ENCODE measurements at regions not wholly inside any gene's neighbourhood (a gene's known extent, or its start where the extent isn't known, plus 50 kb on each side); places are given as distances from the start of the nearest gene placed in this dataset.
A peak's percentile ranks its signal among the peaks of the same experiment; 100 is the strongest.

- Histone ChIP-seq H2AFZ (ENCODE audit: low read length) (no peak overlapping the region), H3K27me3 (ENCODE audit: control insufficient read depth, insufficient read depth, low read length) (no peaks in the 10 kb centered on the region), H4K20me1 (ENCODE audit: control insufficient read depth, extremely low read depth, insufficient read depth, low read length) (no peaks in the 10 kb centered on the region), H3K36me3 (ENCODE audit: control insufficient read depth, insufficient read depth, low read length) (no peaks in the 10 kb centered on the region), H3K9me3 (ENCODE audit: control insufficient read depth, insufficient read depth, low read depth, low read length) (no peaks in the 10 kb centered on the region), H3K4me3 (replicated peaks in 1 of 4; ENCODE audit: control extremely low read depth in 1 of 4, insufficient read depth in 1 of 4, low read depth in 3 of 4, low read length in 4 of 4) (no peak overlapping the region), H3K9ac (ENCODE audit: insufficient read depth, low read length) (no peak overlapping the region), H3K79me2 (ENCODE audit: control insufficient read depth, insufficient read depth, low read length) (no peaks in the 10 kb centered on the region), H3K27ac (ENCODE audit: insufficient read depth, low read length) (no peak overlapping the region), H3K4me2 (ENCODE audit: extremely low read depth, insufficient read depth, low read length) (no peak overlapping the region), H3K4me1 (ENCODE audit: control insufficient read depth, extremely low read depth, insufficient read depth, low read length) (no peaks in the 10 kb centered on the region)
- no peak for DNase-seq (ENCODE audit: low read depth in 2 of 2)
- TF ChIP-seq CTCF (conservative IDR thresholded peaks at IDR 0.05 in 1 of 2, IDR thresholded peaks at IDR 0.05 in 1 of 2; ENCODE audit: low read depth in 1 of 2, low read length in 2 of 2) (no peak), EZH2 (IDR thresholded peaks at IDR 0.05; ENCODE audit: low read length, missing control alignments) (no peak)
Observed at GRCh38 chrX:120739300-120739699, 109.4 kb upstream of the C1GALT1C1 start.

DNA sequence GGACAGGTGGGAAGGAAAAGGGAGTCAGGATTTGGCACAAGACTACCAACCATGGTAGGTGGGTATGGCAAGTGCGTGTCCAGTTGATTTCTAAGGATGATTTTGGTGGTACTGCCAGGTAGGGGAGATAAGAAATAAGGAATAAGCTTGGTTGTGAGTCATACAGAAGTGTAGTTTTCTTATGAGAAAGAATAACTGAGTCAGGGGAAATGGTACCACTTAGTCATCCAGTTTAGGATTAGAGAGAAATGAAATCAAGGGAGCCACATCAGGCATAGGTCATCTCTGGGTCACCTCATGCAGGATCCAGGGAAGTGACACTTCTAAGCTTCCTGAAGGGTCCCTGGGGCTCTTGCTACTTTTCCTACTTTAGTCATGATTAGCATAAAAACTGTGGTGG is 107.1 kb upstream of the C1GALT1C1 start:
- Histone ChIP-seq H3K4me2 (ENCODE audit: extremely low read depth, insufficient read depth, low read length) (no peak overlapping the region), H3K36me3 (ENCODE audit: control insufficient read depth, insufficient read depth, low read length) (no peaks in the 10 kb centered on the region), H3K9me3 (ENCODE audit: control insufficient read depth, insufficient read depth, low read depth, low read length) (no peaks in the 10 kb centered on the region), H4K20me1 (ENCODE audit: control insufficient read depth, extremely low read depth, insufficient read depth, low read length) (no peaks in the 10 kb centered on the region), H3K4me3 (replicated peaks in 1 of 4; ENCODE audit: control extremely low read depth in 1 of 4, insufficient read depth in 1 of 4, low read depth in 3 of 4, low read length in 4 of 4) (no peak overlapping the region), H3K9ac (ENCODE audit: insufficient read depth, low read length) (no peak overlapping the region), H3K79me2 (ENCODE audit: control insufficient read depth, insufficient read depth, low read length) (no peaks in the 10 kb centered on the region), H3K4me1 (ENCODE audit: control insufficient read depth, extremely low read depth, insufficient read depth, low read length) (no peaks in the 10 kb centered on the region), H3K27me3 (ENCODE audit: control insufficient read depth, insufficient read depth, low read length) (no peaks in the 10 kb centered on the region), H3K27ac (ENCODE audit: insufficient read depth, low read length) (no peak overlapping the region), H2AFZ (ENCODE audit: low read length) (no peak overlapping the region)
- peak in 1 of 2 donors; percentile 64 for DNase-seq (ENCODE audit: low read depth in 2 of 2)
- TF ChIP-seq CTCF (conservative IDR thresholded peaks at IDR 0.05 in 1 of 2, IDR thresholded peaks at IDR 0.05 in 1 of 2; ENCODE audit: low read depth in 1 of 2, low read length in 2 of 2) (no peak), EZH2 (IDR thresholded peaks at IDR 0.05; ENCODE audit: low read length, missing control alignments) (no peak)

- no peak overlapping the region for H2AFZ ChIP-seq (ENCODE audit: low read length)
- H3K4me1 ChIP-seq (ENCODE audit: control insufficient read depth, extremely low read depth, insufficient read depth, low read length): no peaks in the 10 kb centered on the region
- no peaks in the 10 kb centered on the region for H3K27me3 ChIP-seq (ENCODE audit: control insufficient read depth, insufficient read depth, low read length)
- no peaks in the 10 kb centered on the region for H3K36me3 ChIP-seq (ENCODE audit: control insufficient read depth, insufficient read depth, low read length)
- no peaks in the 10 kb centered on the region for H3K9me3 ChIP-seq (ENCODE audit: control insufficient read depth, insufficient read depth, low read depth, low read length)
- H3K4me3 ChIP-seq (replicated peaks in 1 of 4; ENCODE audit: control extremely low read depth in 1 of 4, insufficient read depth in 1 of 4, low read depth in 3 of 4, low read length in 4 of 4): no peak overlapping the region
- no peak overlapping the region for H3K4me2 ChIP-seq (ENCODE audit: extremely low read depth, insufficient read depth, low read length)
- no peak for DNase-seq (ENCODE audit: low read depth in 2 of 2)
- H3K27ac ChIP-seq (ENCODE audit: insufficient read depth, low read length): no peak overlapping the region
- H3K79me2 ChIP-seq (ENCODE audit: control insufficient read depth, insufficient read depth, low read length): no peaks in the 10 kb centered on the region
- H4K20me1 ChIP-seq (ENCODE audit: control insufficient read depth, extremely low read depth, insufficient read depth, low read length): no peaks in the 10 kb centered on the region
- no peak overlapping the region for H3K9ac ChIP-seq (ENCODE audit: insufficient read depth, low read length)
- TF ChIP-seq CTCF (conservative IDR thresholded peaks at IDR 0.05 in 1 of 2, IDR thresholded peaks at IDR 0.05 in 1 of 2; ENCODE audit: low read depth in 1 of 2, low read length in 2 of 2): no peak
- no peak for TF ChIP-seq EZH2 (IDR thresholded peaks at IDR 0.05; ENCODE audit: low read length, missing control alignments)
Observed at GRCh38 chrX:120735966-120736365, 106.1 kb upstream of the C1GALT1C1 start.
